Large intestine (tissue), 3 donors: ENCODE measurements at regions not wholly inside any gene's neighbourhood (a gene's known extent, or its start where the extent isn't known, plus 50 kb on each side); places are given as distances from the start of the nearest gene placed in this dataset.

Experiments
- DNase-seq, 2 donors: peaks; one replicate each; pipeline versions ENCODE4 v3.0.0 to v3.0.0-alpha.2; 2013
- H3K27ac ChIP-seq: one replicate; pipeline ENCODE4 v1.5.1; 2013; ENCODE audit warnings: low read length
- H3K27me3 ChIP-seq: 2 replicates; pipeline ENCODE4 v1.6.1; 2013; ENCODE audit warnings: low read length; ENCODE audit not compliant: control insufficient read depth, insufficient read depth
- H3K36me3 ChIP-seq: 2 replicates; pipeline ENCODE4 v1.6.1; 2013; ENCODE audit warnings: low read length; ENCODE audit not compliant: control insufficient read depth, insufficient read depth
- H3K4me1 ChIP-seq: one replicate; pipeline ENCODE4 v1.6.1; 2013; ENCODE audit warnings: low read length; ENCODE audit not compliant: control insufficient read depth, insufficient read depth
- H3K4me3 ChIP-seq: one replicate; pipeline ENCODE4 v1.5.1; 2013; ENCODE audit warnings: low read length
- H3K9me3 ChIP-seq: one replicate; pipeline ENCODE4 v1.6.1; 2013; ENCODE audit warnings: mild to moderate bottlenecking, low read depth, low read length, moderate library complexity; ENCODE audit not compliant: control insufficient read depth
- WGBS: methylation state at CpG from one replicate; pipeline ENCODE4 v1.1.5; 2013; ENCODE audit warnings: low lambda C conversion rate; ENCODE audit not compliant: insufficient coverage; 5-methylcytosine and 5-hydroxymethylcytosine counted together

DNA sequence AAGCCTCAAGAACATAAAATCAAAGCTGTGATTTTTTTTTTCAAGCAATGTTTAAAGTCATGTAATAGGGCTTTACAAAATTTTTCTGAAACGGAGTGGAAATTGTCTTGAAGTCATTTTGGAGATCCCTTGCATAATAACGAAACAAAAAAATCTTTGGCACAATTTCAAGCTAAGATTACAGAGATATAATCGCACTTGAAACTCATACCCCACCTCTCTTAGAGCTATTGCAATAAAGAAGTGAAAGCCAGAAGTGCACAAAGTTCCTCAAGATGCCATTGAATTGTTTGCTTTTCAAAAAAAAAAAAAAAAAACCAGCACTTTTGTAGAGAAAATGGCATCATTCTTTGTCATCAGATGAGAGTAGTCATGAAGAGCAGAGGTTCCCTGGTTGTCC lies 152.3 kb downstream of the PAX3 start:
- no peaks in the 10 kb centered on the region for H3K27me3 ChIP-seq
- H3K9me3 ChIP-seq, result no peaks in the 10 kb centered on the region
- H3K36me3 ChIP-seq, result no peaks in the 10 kb centered on the region
- no peak overlapping the region for H3K27ac ChIP-seq
- no peaks in the 10 kb centered on the region for H3K4me1 ChIP-seq
- 75% methylated on average over 1 of the region's 3 CpGs for WGBS
- DNase-seq, result no peak
- H3K4me3 ChIP-seq, result no peak overlapping the region

GRCh38 chr2:222142027-222142426 lies 156.8 kb downstream of the PAX3 start:
- 100% methylated on average over 1 of the region's 1 CpG for WGBS

GRCh38 chr2:222136106-222136630 lies 162.6 kb downstream of the PAX3 start:
- no CpG with 5 or more reads among the region's 5 CpGs for WGBS
- Histone ChIP-seq H3K4me1 (no peaks in the 10 kb centered on the region), H3K9me3 (no peaks in the 10 kb centered on the region), H3K27ac (no peak overlapping the region), H3K27me3 (no peaks in the 10 kb centered on the region), H3K4me3 (no peak overlapping the region), H3K36me3 (no peaks in the 10 kb centered on the region)
- DNase-seq, result no peak

More at GRCh38 chr2:222142027-222142426, 156.8 kb downstream of the PAX3 start:
- no peak for DNase-seq
- H3K4me3 ChIP-seq, result no peak overlapping the region
- H3K9me3 ChIP-seq, result no peaks in the 10 kb centered on the region
- no peak overlapping the region for H3K27ac ChIP-seq
- H3K36me3 ChIP-seq, result no peaks in the 10 kb centered on the region
- no peaks in the 10 kb centered on the region for H3K27me3 ChIP-seq
- H3K4me1 ChIP-seq, result no peaks in the 10 kb centered on the region

DNA sequence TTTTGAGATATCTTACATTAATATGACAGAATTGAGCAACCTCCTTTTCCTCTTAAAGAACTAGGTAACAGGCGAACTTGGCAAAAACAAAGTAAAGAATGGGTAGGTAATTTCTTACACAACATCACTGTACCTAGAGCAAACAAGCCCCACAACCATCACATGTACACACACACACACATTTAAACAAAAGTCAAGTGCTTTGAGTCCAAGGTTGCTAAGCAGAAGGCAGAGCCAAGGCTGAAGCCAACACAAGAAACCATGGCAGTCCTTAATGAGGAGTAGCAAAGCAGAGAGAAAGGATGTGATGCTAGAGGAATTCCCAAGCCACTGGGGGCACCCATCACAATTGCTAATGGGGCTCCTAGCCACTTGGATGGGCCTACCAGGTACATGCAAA lies 164.1 kb downstream of the PAX3 start:
- H3K9me3 ChIP-seq, result no peaks in the 10 kb centered on the region
- no CpG with 5 or more reads among the region's 1 CpG for whole genome bisulfite sequencing
- no peaks in the 10 kb centered on the region for H3K4me1 ChIP-seq
- H3K27me3 ChIP-seq, result no peaks in the 10 kb centered on the region
- DNase-seq, result no peak
- H3K4me3 ChIP-seq, result no peak overlapping the region
- no peaks in the 10 kb centered on the region for H3K36me3 ChIP-seq
- no peak overlapping the region for H3K27ac ChIP-seq

DNA sequence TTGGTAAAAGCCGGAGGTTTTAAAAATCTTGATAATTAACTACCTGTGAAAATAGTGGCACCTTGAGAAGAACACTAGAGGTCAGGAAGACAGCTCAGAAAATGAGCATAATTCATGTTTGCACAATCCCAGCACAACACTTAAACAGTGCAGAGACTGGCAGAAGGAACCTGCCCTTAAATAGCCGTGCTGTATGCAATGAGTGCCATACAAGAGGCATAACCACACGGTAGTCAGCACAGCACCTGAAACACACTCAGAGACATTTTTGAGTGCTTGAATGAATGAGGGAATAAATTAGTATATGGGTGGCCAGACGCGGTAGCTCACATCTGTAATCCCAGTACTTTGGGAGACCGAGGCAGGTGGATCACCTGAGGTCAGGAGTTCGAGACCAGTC lies 164.9 kb downstream of the PAX3 start:
- no peaks in the 10 kb centered on the region for H3K4me1 ChIP-seq
- H3K4me3 ChIP-seq, result no peak overlapping the region
- no peak overlapping the region for H3K27ac ChIP-seq
- H3K27me3 ChIP-seq, result no peaks in the 10 kb centered on the region
- DNase-seq, result no peak
- no peaks in the 10 kb centered on the region for H3K9me3 ChIP-seq
- WGBS, result 100% methylated on average over 1 of the region's 7 CpGs
- H3K36me3 ChIP-seq, result no peaks in the 10 kb centered on the region

DNA sequence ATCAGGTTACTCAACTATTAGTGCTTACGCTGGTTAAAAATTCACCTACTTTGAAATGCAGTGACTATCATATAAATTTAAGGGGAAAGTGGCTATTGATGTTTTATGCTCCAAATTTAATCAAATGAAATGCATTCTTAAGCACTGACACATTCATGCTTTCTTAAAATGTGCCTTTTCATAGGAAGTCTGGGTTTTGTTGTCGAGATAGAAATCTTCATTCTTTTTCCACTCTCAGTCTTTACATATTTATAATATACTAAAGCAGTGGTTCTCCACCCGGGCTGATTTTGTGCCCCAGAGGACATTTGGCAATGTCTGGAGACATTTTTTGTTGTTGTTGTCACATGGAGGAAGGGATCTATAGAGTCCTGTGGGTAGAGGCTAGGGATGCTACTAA lies 167.9 kb downstream of the PAX3 start:
- Histone ChIP-seq H3K4me1 (no peaks in the 10 kb centered on the region), H3K4me3 (no peak overlapping the region), H3K36me3 (no peaks in the 10 kb centered on the region), H3K27ac (no peak overlapping the region), H3K27me3 (no peaks in the 10 kb centered on the region), H3K9me3 (no peaks in the 10 kb centered on the region)
- WGBS, result 60% methylated on average over 2 of the region's 3 CpGs
- no peak for DNase-seq

DNA sequence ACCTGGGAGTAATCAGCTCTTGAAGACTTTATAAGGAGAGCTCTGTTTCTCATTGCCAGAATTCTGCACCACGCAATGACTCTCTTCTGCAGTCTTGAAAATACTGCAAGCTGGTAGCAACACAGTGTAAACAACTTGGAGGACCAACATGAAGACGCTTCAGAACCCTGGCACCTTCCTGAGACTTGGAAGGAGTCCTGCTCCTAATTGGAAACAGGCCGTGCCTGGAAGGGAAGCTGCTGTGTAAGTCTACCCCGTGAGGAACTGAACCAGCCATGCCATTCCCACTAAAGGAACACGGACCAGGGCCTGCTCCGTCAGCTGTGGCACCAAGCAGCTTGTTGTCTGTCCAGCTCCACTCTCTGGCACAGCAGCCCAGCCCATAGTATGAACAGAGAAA lies 171.1 kb downstream of the PAX3 start:
- H3K9me3 ChIP-seq, result no peaks in the 10 kb centered on the region
- 80% methylated on average over 1 of the region's 6 CpGs for WGBS
- no peak for DNase-seq

DNA sequence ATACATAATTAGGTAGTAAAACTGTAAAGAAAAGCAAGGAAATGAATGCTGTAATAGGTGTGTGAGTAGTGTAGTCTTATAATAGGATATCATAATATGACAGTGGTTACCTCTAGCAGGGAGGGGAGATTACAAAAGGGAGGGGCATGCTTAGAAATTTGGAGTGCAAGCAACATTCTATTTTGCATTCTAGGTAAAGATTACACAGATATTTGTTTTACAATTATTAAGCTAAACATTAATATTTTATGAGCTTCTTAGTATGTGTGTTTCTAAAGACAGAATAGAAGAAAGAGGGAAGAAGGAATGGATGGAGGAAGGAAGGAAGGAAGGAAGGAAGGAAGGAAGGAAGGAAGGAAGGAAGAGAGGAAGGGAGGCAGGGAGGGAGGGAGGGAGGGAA lies 177.9 kb downstream of the PAX3 start:
- DNase-seq, result no peak
- H3K9me3 ChIP-seq, result no peaks in the 10 kb centered on the region
- H3K27me3 ChIP-seq, result no peaks in the 10 kb centered on the region
- H3K4me3 ChIP-seq, result no peak overlapping the region
- no peak overlapping the region for H3K27ac ChIP-seq
- no peaks in the 10 kb centered on the region for H3K4me1 ChIP-seq
- no peaks in the 10 kb centered on the region for H3K36me3 ChIP-seq

More for the DNA sequence above, 171.1 kb downstream of the PAX3 start:
- Histone ChIP-seq H3K27me3 (no peaks in the 10 kb centered on the region), H3K27ac (no peak overlapping the region), H3K4me3 (no peak overlapping the region), H3K4me1 (no peaks in the 10 kb centered on the region), H3K36me3 (no peaks in the 10 kb centered on the region)

DNA sequence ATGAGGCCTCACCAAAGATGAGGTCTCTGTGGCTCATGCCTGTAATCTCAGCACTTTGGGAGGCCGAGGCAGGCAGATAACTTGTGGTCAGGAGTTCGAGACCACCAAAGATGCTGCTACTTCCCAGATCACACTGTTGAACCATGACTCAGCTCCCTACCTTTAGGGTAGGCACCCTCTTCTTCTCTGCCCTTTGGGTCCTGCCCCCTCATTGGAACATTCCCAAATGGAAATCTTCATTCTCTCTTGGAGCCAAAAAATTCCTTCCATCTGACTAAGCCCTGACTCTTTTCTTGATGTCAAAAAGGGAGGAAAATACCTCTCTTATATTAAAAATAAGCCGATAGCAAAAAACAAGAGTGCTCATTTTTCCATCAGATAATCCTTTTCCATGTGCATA lies 183.5 kb downstream of the PAX3 start:
- Histone ChIP-seq H3K27ac (no peak overlapping the region), H3K4me3 (no peak overlapping the region), H3K4me1 (no peaks in the 10 kb centered on the region), H3K27me3 (no peaks in the 10 kb centered on the region), H3K9me3 (no peaks in the 10 kb centered on the region), H3K36me3 (no peaks in the 10 kb centered on the region)
- no CpG with 5 or more reads among the region's 3 CpGs for WGBS
- no peak for DNase-seq

DNA sequence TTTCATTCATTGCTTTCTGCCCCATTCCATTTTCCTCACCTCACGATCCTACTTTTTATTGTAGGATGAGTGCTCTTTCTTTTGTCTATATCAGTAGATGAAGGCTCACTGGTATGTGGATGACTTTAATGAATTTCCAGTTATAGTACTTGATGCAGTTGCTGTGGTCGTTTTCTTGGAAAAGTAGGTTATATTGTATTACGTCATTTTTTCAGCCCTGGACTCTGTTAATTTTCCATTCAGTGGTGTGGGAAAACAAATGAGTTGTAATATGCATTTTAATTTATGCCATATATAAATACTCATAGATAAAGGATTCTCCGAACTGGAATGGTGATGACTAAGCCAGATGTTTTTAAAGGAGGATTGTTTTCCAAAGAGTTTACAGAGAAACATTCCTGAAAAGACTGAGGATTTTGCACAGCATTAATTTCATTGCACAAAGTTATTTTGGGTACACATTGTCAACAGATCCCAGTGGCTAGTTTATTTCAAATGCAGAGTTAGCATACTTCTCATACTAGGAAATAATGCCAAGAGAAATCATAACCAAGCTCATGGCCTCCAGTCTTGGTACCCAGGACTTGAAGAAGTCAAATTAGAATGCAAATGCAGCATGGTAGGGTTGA lies 189.7 kb downstream of the PAX3 start:
- peak in 1 of 2 donors; percentile 9 for DNase-seq
- 100% methylated on average over 1 of the region's 4 CpGs for WGBS

DNA sequence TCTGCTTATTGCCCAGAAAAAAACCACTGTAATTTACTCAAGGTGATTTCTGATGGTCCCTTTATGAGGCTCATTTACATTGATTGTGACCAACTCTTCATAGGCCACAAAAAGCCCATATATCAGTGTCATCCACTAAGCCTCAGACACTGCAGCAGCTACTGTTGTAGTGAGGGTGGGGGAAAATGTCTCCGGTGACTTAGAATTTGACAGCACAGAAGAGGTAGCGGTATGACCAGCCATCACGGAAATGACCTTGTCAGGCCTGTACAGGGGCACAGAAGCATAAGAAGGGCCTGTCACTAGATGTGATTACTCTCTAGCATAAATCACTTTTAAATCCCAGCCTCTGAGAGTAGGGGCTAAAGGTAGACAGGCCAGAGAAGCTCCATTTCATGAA lies 190.3 kb downstream of the PAX3 start:
- Histone ChIP-seq H3K27me3 (no peaks in the 10 kb centered on the region), H3K9me3 (no peaks in the 10 kb centered on the region), H3K4me3 (no peak overlapping the region), H3K36me3 (no peaks in the 10 kb centered on the region), H3K27ac (no peak overlapping the region), H3K4me1 (no peaks in the 10 kb centered on the region)
- no peak for DNase-seq
- WGBS, result no CpG with 5 or more reads among the region's 3 CpGs

More for the DNA sequence above, 189.7 kb downstream of the PAX3 start:
- H3K27ac ChIP-seq, result no peak overlapping the region
- no peaks in the 10 kb centered on the region for H3K36me3 ChIP-seq
- no peaks in the 10 kb centered on the region for H3K27me3 ChIP-seq
- H3K4me3 ChIP-seq, result no peak overlapping the region
- H3K4me1 ChIP-seq, result no peaks in the 10 kb centered on the region
- no peaks in the 10 kb centered on the region for H3K9me3 ChIP-seq
